Fibroblast of lung (primary cell): ENCODE measurements at regions not wholly inside any gene's neighbourhood (a gene's known extent, or its start where the extent isn't known, plus 50 kb on each side); places are given as distances from the start of the nearest gene placed in this dataset.

ENCODE experiments used
- DNase-seq, 2 donors: peaks; one replicate each; pipeline versions ENCODE4 v3.0.0 to v3.0.0-alpha.2; 2010; ENCODE audit warnings: low read depth in 2 of 2
- H2AFZ ChIP-seq: 2 replicates; pipeline ENCODE4 v1.5.1; 2012; ENCODE audit warnings: low read length, control low read depth, inconsistent platforms
- H3K27ac ChIP-seq: 2 replicates; pipeline ENCODE4 v1.5.1; 2011; ENCODE audit warnings: low read length, control low read depth; ENCODE audit not compliant: insufficient read depth
- H3K27me3 ChIP-seq: 2 replicates; pipeline ENCODE4 v1.5.1; 2011; ENCODE audit warnings: mild to moderate bottlenecking, low read length; ENCODE audit not compliant: control insufficient read depth, insufficient read depth
- H3K36me3 ChIP-seq: 2 replicates; pipeline ENCODE4 v1.5.1; 2011; ENCODE audit warnings: low read length; ENCODE audit not compliant: control insufficient read depth, insufficient read depth
- H3K4me1 ChIP-seq: 2 replicates; pipeline ENCODE4 v1.5.1; 2011; ENCODE audit warnings: low read length; ENCODE audit not compliant: control insufficient read depth, insufficient read depth; ENCODE audit errors: extremely low read depth
- H3K4me2 ChIP-seq: 2 replicates; pipeline ENCODE4 v1.5.1; 2011; ENCODE audit warnings: low read length, control low read depth; ENCODE audit not compliant: insufficient read depth; ENCODE audit errors: extremely low read depth
- H3K4me3 ChIP-seq, 4 experiments: fragments of 200-600 bp in 1 of 4; sonication (generic) in 1 of 4; replicated peaks in 1 of 4; 2 replicates each; pipeline ENCODE4 v1.5.1; 2011 to 2016; ENCODE audit warnings: low read length in 4 of 4, low read depth in 3 of 4, mild to moderate bottlenecking in 3 of 4, control low read depth in 2 of 4, inconsistent platforms in 1 of 4, mixed read lengths in 1 of 4; ENCODE audit not compliant: insufficient read depth in 1 of 4; ENCODE audit errors: control extremely low read depth in 1 of 4
- H3K79me2 ChIP-seq: 2 replicates; pipeline ENCODE4 v1.5.1; 2012; ENCODE audit warnings: mild to moderate bottlenecking, low read length, inconsistent platforms; ENCODE audit not compliant: control insufficient read depth, insufficient read depth
- H3K9ac ChIP-seq: 2 replicates; pipeline ENCODE4 v1.5.1; 2011; ENCODE audit warnings: mild to moderate bottlenecking, low read length, control low read depth; ENCODE audit not compliant: insufficient read depth
- H3K9me3 ChIP-seq: 2 replicates; pipeline ENCODE4 v1.5.1; 2012; ENCODE audit warnings: low read depth, low read length; ENCODE audit not compliant: control insufficient read depth, insufficient read depth
- H4K20me1 ChIP-seq: 2 replicates; pipeline ENCODE4 v1.5.1; 2011; ENCODE audit warnings: low read length; ENCODE audit not compliant: control insufficient read depth, insufficient read depth; ENCODE audit errors: extremely low read depth
- CTCF ChIP-seq, 2 donors: IDR thresholded peaks in 1 of 2; conservative IDR thresholded peaks in 1 of 2; 1 replicate in 1 of 2; 2 replicates in 1 of 2; pipeline ENCODE4 v1.5.1; 2011 to 2012; ENCODE audit warnings: low read length in 2 of 2, control low read depth in 1 of 2, inconsistent platforms in 1 of 2, low read depth in 1 of 2, mild to moderate bottlenecking in 1 of 2
- EZH2 ChIP-seq: IDR thresholded peaks from 2 replicates; pipeline ENCODE4 v1.5.1; 2012; ENCODE audit warnings: low read length, control low read depth, mild to moderate bottlenecking; ENCODE audit errors: missing control alignments

- no peak overlapping the region for H3K9ac ChIP-seq
- no peak overlapping the region for H3K27ac ChIP-seq
- no peaks in the 10 kb centered on the region for H3K79me2 ChIP-seq
- TF ChIP-seq EZH2 (no peak), CTCF (conservative IDR thresholded peaks at IDR 0.05 in 1 of 2, IDR thresholded peaks at IDR 0.05 in 1 of 2; ENCODE audit: low read depth in 1 of 2, low read length in 2 of 2) (no peak)
- no peak overlapping the region for H3K4me3 ChIP-seq
- H4K20me1 ChIP-seq = no peaks in the 10 kb centered on the region
- no peak overlapping the region for H2AFZ ChIP-seq
- DNase-seq = no peak
- no peaks in the 10 kb centered on the region for H3K36me3 ChIP-seq
- peaks cover 2% of the 10 kb centered on the region for H3K4me1 ChIP-seq
- no peaks in the 10 kb centered on the region for H3K27me3 ChIP-seq
- no peaks in the 10 kb centered on the region for H3K9me3 ChIP-seq
- H3K4me2 ChIP-seq = no peak overlapping the region
Measured at GRCh38 chr2:180751306-180751920, 229.0 kb upstream of the UBE2E3 start.

- no peak overlapping the region for H3K9ac ChIP-seq
- no peak overlapping the region for H3K27ac ChIP-seq
- H3K36me3 ChIP-seq = no peaks in the 10 kb centered on the region
- H2AFZ ChIP-seq = no peak overlapping the region
- no peak for TF ChIP-seq CTCF (conservative IDR thresholded peaks at IDR 0.05 in 1 of 2, IDR thresholded peaks at IDR 0.05 in 1 of 2; ENCODE audit: low read depth in 1 of 2, low read length in 2 of 2)
- no peak for TF ChIP-seq EZH2
- H4K20me1 ChIP-seq = no peaks in the 10 kb centered on the region
- H3K4me1 ChIP-seq = peaks cover 1% of the 10 kb centered on the region
- H3K4me3 ChIP-seq = no peak overlapping the region
- peak in 1 of 2 donors; percentile 54 for DNase-seq
- no peaks in the 10 kb centered on the region for H3K9me3 ChIP-seq
- H3K27me3 ChIP-seq = no peaks in the 10 kb centered on the region
- no peaks in the 10 kb centered on the region for H3K79me2 ChIP-seq
- H3K4me2 ChIP-seq = no peak overlapping the region
Measured at GRCh38 chr2:180747728-180748127, 232.7 kb upstream of the UBE2E3 start.

GRCh38 chr2:180743401-180743800, 237.0 kb upstream of the UBE2E3 start:
- H3K4me2 ChIP-seq = no peak overlapping the region
- no peak overlapping the region for H3K9ac ChIP-seq
- no peak for TF ChIP-seq EZH2
- no peak for TF ChIP-seq CTCF (conservative IDR thresholded peaks at IDR 0.05 in 1 of 2, IDR thresholded peaks at IDR 0.05 in 1 of 2; ENCODE audit: low read depth in 1 of 2, low read length in 2 of 2)

More at GRCh38 chr2:180743401-180743800, 237.0 kb upstream of the UBE2E3 start:
- Histone ChIP-seq H2AFZ (no peak overlapping the region), H3K36me3 (no peaks in the 10 kb centered on the region), H4K20me1 (no peaks in the 10 kb centered on the region), H3K4me3 (no peak overlapping the region), H3K9me3 (no peaks in the 10 kb centered on the region), H3K27me3 (no peaks in the 10 kb centered on the region), H3K79me2 (no peaks in the 10 kb centered on the region), H3K4me1 (peaks cover 4% of the 10 kb centered on the region), H3K27ac (no peak overlapping the region)
- no peak for DNase-seq
